Glomerular visceral epithelial cell (primary cell): ENCODE measurements at regions not wholly inside any gene's neighbourhood (a gene's known extent, or its start where the extent isn't known, plus 50 kb on each side); places are given as distances from the start of the nearest gene placed in this dataset.
"Not testable (repeated sequence)": the region's sequence is repeated elsewhere in the genome, so short reads cannot be mapped to it uniquely, and the experiment has no call there.

Source experiments
- DNase-seq: peaks from one replicate; pipeline ENCODE4 v3.0.0-alpha.2; 2016; ENCODE audit errors: extremely low spot score

DNA sequence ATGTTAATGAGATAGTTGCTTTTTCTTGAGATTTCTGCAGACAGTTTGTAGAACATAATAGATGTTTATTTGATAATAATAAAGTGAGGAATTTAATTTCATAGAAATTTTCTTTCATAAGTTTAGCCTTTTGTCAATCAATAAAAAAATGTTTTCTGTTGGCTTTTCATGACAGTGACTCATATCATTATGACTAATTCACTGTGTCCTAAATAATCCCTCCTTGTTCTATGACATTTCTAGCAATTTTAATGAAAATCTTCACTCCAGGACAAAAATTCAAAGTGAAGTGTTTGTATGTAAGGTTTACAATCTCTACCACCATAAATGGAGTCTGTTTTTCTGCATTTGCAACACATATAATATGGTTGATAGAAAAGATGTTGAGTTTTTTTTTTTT, 109.9 kb downstream of the UTRN start:
- DNase-seq: no peak

DNA sequence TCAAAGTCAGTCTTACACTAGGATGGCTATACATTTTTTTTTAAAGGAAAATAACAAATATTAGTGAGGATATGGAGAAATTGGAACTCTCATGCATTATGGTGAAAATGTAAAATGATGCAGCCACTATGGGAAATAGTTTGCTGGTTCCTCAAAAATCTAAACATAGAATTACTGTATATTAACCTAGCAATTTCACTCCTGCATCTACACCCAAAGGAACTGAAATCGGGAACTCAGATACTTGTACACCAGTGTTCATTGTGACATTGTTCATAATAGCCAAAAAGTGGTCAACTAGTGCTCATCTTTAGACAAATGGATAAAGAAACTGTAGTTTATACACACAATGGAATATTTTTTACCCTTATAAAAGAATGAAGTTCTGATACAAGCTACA, 110.7 kb downstream of the UTRN start:
- DNase-seq: no peak

DNA sequence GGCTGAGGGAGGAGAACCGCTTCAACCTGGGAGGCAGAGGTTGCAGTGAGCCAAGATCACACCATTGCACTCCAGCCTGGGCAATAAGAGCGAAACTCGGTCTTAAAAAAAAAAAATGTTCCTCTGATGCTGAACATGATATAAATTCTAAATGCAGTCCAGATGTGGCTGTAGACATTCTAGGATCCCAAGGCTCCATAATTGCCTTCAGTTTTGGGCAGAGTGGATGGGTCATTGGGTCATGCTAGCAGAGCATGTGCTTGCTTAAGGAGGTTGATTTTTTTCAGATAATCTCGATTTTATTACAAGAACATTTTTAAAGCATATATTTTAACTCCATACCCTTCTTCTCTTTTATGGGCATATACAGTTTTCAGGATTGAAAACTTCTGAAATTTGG, 112.0 kb downstream of the UTRN start:
- DNase-seq: no peak

DNA sequence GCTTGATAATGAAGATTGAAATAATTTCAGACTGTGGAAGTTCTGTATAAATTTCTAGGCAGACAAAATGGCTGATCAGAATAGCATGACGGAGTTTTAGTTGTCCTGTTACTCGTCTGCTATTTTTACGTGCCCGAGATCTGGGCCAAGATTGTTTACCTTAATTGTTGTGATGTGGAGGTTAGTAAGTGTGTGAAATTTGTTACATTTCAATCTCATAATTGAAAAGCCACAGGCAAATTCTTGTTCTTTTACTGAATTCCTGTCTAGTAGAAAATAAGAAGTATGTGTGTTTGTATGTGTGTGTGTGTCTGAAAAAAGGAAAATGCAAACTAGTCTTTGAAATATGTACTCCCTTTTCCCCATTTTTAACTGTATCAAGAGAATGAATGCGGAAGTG, 115.2 kb downstream of the UTRN start:
- DNase-seq: no peak

DNA sequence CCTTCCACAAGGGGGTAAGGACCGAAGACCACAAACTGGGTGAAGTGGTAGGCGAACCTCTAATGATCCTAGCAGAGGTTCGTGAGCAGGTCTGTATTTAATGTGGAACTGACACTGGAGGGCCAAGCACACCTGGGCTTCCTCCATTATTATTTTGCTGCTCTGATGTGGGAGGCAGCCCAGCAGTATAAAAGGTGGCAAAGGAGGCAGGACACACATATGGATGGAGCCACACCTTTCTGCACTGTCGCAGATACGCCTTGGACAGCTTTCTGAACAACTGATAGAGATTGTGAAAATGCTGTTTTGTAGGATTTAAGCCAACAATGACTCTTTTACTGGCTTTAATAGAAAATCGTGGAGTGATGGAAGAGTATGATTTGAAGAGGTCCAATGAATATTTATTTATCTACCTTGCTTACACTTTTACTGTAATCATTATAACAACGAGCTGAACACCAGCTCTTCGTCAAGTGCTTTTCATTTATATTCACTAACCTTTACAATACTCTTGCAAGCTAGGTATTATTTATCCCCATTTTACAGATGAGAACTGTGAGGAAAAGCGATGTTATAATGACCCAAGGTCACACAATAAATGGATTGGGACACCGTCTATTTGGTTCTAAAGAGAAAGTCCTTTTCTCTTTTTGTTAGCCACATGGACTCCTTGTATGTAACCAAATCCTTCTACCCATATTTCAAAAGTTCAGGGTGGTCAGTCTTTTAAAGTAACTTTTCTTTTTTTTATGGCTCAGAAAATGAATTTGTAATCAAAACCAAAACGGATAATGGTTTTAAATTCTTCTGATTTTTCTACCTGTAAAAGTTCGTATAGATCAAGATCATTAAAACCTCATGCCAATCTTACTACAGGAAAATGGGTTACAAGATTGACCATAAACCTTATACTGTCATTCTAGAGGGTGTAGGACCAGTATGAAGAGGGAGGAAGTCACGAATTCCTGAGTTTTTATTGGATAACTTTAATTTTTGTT, 116.9 kb downstream of the UTRN start:
- no peak for DNase-seq

DNA sequence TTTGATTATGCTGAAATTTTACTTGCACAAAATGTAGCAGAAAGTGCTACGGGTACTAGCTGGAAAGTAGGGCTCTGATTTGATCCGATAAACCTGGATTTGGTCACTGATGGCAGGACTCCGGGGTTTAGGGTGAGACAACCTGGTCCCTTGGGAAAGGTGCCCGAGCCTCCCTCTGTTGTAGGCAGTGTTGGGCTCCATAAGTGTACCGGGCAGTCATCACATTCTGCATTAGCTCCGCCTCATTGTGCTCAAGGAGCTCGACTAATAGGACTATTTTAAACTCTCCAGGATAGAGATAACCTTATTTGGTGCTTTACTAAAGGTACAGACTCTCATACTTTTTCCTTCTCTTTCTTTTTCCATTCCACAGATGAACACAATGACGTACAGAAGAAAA, 117.6 kb downstream of the UTRN start:
- DNase-seq: no peak

DNA sequence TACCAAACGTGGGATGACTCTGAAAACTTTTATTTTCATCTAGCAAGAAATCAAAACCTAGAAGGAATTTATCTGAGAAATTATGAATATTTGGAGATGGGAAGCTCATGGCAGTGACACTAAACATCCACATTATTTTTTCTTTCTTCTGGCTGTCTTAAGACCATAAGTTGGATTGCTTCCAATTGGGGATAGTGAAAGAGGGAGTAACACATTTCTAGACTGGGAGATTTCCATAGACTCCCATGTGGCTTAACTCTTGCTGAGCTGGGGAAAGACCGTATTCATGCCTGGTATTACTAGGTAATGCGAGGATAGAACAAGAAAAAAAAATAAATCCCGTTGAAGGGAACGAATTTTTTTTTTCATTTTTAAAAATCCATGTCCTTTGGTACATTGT, 120.0 kb downstream of the UTRN start:
- no peak for DNase-seq

DNA sequence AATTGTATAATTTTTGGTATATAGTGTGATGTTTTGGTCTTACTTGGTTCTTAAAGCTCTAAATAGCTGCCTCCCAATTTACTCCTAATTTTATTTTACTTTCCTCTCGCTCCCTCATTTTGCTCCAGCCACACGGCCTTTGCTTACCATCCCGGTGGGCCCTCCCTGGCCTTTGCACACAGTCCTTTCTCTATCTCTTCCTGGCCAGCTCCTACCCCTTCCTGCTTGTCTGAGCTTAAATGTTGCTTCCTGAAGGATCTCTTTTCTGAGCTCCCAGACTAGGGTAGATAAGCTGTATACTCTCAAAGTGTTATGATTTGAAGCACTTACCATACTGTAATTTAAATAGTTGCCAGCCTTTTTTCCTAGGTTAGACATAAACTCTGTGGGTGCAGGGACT, 121.7 kb downstream of the UTRN start:
- no peak for DNase-seq

DNA sequence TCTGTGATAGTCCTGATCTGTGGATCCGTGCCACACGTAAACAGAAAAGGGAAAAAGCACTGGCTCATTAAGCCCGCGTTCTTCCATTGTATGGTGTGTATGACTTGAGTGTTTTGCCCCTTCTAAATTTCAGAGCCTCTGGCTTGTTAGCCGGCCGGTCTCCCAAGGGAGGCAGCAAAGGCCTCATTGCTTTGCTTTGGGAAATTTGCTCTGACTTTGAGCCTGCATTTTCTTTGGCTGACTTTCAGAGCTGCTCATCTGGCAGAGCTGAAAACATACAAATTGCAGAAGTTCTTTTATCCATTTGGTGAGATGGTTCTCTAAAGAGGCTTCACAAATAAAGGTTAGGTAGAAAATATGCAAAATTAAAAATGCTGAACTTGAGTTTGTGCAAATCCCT, 123.0 kb downstream of the UTRN start:
- DNase-seq: no peak

DNA sequence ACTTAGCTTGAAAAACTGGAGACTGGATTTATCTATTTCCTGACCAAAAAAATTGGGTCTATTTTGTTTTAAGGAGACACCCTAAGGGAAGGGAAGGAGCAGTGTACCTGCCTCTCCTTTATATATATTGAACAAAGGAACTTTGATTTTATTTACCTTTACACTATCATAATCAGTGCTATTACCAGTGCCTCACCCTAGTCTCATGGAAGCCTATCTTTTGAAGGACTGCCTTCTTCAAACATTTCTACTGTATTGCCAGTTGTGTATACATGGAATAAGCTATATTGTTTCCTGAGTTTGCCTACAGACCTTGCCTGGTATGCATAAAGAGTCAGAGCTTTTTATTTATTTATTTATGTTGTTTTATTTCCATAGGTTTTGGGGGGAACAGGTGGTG, 124.9 kb downstream of the UTRN start:
- DNase-seq: no peak

DNA sequence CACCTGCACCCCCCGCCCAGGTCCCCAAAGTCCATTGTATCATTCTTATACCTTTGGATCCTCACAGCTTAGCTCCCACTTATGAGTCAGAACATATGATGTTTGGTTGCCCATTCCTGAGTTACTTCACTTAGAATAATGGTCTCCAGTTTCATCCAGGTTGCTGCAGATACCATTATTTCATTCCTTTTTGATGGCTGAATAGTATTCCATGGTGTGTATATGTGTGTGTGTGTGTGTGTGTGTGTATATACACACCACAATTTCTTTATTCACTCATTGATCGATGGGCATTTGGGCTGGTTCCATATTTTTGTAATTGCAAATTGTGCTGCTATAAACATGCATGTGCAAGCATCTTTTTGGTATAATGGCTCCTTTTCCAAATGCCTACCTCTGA, 125.4 kb downstream of the UTRN start:
- not testable (repeated sequence) for DNase-seq

DNA sequence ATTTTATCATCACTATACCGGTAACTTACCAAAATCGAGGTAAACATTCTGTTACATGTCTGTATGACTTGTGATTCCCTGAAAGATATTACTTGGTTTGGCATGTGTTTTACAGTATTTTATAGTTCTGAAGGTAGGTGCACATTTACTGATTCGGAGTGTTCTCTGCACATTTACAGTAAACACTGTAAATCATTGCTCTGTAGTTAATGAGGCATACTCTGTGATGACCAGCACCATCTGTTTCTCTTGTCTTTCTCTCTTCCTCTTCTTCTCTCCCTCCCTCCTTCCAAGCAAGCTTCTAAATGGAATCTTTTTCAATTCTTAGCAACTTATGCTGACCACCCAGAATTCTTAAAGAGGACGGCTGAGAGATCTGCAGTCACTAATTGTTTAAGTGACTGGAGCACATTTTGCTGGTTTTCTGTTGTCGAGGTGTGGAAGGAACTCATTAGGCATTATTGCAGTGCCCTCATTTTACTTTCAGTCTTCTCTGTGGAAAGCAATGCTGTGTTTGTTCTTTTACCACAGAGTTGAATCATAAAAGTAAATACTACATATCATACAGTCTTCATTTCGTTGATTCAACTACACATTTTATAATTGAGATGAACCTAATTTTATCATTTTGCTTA, 126.5 kb downstream of the UTRN start:
- DNase-seq: peak; percentile 31

DNA sequence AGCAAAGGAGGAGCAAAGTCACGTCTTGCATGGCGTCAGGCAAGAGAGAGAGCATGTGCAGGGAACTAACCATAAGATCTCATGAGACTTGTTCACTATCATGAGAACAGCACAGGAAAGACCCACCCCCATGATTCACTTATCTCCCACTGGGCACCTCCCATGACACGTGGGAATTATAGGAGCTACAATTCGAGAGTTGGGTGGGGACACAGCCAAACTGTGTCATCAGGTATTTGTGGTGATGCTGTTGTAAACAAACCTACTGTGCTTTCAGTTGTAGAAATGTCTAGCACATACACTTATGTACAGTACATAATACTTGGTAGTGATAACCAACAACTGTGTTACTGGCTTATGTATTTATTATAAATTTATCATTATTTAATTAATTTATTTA, 128.3 kb downstream of the UTRN start:
- DNase-seq: peak; percentile 8

DNA sequence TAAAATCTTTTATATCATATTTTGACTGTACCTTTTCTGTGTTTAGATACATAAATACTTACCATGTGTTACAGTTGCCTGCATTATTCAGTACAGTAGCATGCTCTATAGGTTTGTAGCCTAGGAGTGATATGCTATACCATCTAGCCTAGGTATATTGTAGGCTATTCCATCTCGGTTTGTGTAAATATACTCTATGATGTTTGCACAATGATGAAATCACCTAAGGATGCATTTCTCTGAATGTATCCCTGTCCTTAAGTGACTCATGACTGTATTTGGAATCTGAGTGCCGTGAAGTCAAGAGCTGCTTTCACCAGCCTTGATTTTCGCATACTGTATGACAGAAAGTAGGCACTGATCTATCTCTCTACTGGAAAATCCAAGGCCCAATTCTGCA, 129.9 kb downstream of the UTRN start:
- peak; percentile 57 for DNase-seq

DNA sequence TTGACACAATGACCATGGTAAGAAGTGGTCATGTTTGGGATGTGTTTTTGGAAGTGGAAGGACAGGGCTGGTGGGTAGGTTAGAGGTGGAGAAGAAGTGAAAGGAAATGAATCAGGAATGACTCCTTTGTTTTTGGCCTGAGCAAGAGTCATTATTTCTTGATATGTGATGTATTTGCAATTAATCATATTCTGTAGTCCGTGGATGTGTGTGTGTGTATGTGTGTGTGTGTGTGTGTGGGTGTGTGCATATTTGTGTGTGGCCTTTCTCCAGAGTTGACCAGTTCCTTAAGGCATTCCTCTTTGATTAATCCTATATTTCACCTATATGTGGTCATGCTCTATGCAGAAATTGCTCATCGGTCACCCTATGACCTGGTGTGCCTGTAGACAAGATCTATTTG, 130.7 kb downstream of the UTRN start:
- DNase-seq: peak; percentile 71

DNA sequence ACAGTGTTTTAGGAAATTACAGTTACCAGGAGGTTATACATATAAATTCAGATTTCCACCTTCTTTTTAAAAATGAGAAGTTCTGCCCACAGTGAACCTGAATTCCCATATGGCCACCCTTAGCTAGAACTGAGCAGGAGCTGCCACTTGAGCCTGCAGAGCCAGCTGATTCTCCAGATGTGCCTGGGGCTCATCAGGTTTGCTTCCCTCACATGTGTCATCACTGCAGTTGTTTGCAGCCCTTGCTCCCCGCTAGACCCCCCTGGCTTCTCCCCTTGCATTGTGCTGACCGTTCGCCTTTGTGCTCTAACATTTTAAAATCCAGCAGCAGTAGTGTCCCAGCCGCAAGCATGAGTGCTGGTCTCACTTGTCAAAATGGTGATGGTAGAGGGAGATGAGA, 131.1 kb downstream of the UTRN start:
- DNase-seq: no peak

DNA sequence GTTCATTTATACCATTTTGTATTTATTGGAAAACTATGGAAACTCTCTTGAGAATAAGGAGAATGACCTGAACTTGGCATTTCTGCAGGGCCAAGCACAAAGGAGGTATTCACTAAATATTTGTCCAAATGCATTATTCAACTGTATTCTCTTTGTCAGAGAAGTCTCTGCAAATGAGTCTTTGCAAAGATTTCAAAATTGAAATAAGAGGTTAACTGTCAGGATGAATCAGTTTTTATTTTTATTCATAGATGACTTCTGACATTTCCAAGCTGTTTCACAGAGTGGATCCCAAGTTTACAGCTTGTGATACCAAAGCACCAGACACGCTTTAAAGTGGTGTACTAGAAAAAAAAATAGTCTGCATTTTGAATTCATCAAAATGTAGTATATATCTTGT, 131.6 kb downstream of the UTRN start:
- no peak for DNase-seq

DNA sequence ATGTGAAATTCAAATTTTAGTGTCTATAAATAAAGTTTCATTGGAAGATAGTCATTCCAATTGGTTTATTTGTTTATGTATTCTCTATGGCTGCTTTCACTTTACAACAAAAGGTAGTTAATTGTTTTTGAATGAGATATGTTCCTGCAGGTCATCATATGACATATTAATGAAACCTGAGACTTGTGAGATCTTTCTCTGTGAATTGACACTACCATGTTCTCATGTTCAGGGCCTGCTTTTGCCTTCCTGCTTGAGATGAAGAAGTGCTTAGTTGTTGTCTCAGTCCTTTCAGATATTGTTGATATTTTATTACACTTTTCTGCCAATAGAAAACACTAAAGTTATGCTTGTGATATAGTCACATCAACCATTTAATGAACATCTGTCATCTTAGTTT, 132.5 kb downstream of the UTRN start:
- no peak for DNase-seq

DNA sequence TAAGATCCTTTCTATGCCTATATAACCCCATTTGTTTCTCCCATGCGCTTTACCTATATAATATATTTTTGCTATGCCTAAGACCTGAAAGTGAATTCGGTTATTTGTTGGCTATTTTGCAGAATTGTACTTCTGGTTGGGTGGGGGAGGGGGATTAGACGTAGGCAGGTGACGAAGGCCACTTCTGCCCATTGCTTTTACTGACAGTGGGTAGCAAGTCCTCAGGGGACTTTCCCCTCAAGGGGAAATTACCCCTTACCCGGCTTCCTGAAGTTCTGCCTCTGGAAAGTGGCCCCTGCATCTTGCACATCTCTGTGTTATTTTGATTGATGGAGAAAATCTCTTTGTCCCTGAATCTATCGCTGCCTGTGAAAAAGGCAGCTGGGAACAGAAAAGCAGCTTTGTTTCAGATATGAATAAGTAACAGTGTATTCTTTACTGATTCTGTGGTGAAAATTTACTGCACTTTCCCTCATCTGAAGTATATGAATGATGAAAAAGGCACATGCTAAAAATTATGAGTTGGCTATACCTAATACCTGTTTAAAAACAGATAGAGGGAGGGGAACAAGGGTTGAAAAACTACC, 133.9 kb downstream of the UTRN start:
- no peak for DNase-seq

DNA sequence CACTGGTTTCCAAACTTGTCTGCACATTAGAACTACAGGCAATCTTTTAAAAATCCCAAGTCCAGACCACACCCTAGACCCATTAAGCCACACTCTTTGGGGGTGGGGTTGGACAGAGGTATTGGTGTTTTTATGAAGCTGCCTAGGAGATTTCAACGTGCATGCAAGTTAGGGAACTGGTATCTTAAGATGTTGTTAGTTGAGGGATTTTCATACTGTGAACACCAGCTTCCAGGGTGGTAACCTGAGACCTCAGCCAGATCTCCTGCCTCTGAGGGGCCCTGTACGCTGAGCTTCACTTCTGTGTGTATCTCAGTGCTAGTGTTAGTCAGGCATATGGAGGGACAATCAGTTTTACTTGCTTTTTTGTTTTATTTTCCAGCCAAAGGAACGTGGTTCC, 138.0 kb downstream of the UTRN start:
- no peak for DNase-seq

DNA sequence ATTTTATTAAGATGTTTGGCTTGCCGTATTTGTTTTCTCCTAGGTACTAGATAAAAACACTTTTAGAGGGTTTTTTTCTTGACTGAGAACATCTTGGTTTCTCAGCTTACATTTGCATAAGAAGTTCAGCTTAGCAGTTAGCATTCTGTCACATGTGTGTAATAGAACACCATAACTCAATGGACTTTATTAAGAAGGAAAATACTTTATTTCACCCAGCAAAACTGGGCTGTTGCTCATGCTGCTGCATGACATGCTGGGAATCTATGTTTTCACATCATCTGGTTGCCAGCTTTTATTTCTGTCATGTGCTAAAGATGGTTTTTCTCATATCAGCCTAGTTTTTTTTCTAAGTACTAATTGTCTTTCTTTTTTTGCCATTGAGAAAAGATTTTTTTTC, 144.6 kb downstream of the UTRN start:
- DNase-seq: no peak

DNA sequence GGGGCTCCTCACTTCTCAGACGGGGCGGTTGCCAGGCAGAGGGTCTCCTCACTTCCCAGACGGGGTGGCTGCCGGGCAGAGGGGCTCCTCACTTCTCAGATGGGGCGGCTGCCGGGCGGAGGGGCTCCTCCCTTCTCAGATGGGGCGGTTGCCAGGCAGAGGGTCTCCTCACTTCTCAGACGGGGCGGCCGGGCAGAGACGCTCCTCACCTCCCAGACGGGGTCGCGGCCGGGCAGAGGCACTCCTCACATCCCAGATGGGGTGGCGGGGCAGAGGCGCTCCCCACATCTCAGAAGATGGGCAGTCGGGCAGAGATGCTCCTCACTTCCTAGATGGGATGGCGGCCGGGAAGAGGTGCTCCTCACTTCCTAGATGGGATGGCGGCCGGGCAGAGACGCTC, 148.3 kb downstream of the UTRN start:
- not testable (repeated sequence) for DNase-seq
